ENCODE measurements at regions not wholly inside any gene's neighbourhood (a gene's known extent, or its start where the extent isn't known, plus 50 kb on each side); places are given as distances from the start of the nearest gene placed in this dataset.

DNA sequence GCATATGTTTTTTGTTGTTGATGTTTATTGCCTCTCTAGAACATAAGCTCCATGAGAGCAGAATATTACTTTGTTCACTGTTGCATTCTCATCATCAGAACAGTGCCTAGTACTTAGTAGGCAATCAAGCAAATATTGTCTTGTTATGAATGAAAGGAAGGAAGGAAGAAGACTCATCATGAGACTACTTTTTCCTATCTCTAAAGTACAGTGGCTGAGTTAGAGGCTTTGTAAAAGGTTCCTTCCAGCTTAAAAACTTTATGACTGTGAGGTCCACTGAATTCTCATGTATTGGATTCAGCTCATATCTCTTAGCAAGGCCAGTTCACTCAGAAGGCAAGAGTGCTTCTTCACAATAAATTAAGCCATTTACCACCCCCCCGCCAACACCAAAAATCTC is 171.8 kb upstream of the NR3C1 start:
- TF ChIP-seq CTCF (IDR thresholded peaks at IDR 0.05) (no peak), POLR2A (IDR thresholded peaks at IDR 0.05) (no peak)

Measured in heart left ventricle (tissue), 13 donors.